ENCODE measurements at regions not wholly inside any gene's neighbourhood (a gene's known extent, or its start where the extent isn't known, plus 50 kb on each side); places are given as distances from the start of the nearest gene placed in this dataset.

DNA sequence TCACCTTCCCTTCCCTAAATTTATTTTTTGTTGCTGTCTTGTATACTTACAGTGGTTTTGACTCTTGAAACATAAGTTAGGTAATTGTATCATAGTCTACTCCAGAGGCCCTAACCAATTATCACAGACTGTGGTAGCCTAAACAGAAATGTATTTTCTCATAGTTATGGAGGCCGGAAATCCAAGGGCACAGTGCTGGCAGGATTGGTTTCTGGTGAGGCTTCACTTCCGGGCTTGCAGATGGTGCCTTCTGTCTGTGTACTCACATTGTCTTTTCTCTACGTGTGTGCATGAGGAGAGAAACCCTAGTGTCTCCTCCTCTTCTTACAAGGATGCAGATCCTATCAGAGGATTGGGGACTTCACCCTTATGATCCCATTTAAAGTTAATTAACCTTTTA lies 290.2 kb upstream of the KCNMB2 start:
- no peak for DNase-seq

DNA sequence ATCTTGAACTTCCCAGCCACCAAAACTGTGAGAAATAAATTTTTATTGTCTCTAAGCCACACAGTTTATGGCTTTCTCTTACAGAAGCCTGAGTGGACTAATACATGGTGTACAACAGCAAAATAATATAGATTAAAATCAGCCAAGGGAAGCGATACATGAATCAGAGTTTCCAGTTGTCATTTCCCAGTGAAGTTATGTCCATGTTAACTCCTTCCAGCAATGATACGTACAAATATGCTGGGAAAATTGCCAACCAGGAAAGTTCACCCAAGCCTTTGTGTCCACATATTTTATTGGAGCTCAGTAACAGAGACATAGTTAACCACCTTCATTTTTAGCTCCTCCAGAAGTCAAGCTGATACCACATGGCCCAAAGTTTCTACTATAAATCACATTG lies 280.9 kb upstream of the KCNMB2 start:
- peak; percentile 80 for DNase-seq

DNA sequence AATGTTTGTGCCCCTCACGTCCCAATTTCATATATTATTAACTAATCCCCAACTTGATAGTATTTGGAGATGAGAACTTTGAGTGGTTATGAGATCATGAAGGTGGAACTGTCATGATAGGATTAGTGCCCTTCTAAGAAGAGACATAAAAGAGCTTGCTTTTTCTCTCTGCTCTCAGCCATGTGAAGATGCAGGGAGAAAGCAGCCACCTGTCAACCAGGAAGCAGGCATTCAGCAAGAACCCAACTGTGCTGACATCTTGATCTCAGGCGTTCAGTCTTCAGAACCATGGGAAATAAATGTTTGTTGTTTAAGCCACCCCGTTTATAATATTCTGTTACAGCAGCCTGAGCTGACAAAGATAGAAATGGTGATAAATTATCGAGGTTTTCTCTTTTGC lies 278.7 kb upstream of the KCNMB2 start:
- no peak for DNase-seq

DNA sequence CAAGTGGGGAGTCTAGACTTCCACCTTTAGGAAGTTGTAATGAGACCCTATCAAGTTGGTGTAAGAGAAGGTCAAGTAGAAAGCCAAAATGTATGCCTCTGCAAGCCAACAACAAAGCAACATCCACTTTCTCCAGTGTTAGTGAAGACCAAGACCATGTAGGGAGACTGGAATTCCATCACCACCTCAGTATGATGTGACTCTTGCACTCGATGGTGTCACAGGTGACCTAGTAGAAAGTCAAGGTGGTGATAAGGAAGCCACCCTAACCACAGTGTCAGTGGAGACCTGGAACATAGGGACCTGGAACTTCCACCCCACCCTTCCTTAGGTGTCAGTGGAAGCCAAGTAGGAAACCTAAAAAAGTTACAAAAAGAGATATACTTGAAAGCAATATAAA lies 278.1 kb upstream of the KCNMB2 start:
- no peak for DNase-seq

- DNase-seq, result no peak
These were observed 276.5 kb upstream of the KCNMB2 start for GRCh38 chr3:178259703-178260102.

- no peak for DNase-seq
These were observed 275.2 kb upstream of the KCNMB2 start for GRCh38 chr3:178260887-178261565.

GRCh38 chr3:178263236-178263916 lies 272.9 kb upstream of the KCNMB2 start:
- DNase-seq, result peak; percentile 30

DNA sequence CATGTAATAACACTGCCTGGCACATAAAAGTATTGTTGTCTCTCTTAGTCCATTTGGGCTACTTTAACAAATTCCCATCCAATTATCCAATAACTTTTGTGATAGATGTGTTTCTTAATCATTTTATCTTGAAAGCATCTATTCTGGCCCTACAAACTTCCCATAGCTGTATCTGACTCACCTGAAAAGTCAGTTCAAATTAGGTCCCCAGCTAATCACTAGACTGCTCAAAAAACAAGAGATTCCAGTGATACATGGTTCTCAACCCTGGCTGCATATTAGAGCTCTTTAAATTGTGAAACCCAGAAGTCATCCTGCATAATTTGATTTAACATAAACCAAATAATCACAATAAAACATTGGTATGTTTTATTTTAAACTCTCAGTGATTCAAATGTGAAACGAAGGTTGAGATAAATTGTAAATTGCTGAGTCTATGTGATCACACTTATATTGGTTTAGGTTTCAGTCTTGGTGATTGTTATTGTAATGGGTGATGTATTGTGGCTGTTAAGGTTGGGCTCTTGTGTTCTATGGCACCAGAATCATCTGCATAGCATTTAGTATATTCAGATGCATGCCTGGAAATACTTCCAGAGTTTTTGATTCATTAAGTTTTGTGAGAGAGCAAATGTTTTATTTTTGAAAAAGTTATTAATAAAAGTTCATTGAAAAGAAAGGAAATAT lies 268.9 kb upstream of the KCNMB2 start:
- no peak for DNase-seq

DNA sequence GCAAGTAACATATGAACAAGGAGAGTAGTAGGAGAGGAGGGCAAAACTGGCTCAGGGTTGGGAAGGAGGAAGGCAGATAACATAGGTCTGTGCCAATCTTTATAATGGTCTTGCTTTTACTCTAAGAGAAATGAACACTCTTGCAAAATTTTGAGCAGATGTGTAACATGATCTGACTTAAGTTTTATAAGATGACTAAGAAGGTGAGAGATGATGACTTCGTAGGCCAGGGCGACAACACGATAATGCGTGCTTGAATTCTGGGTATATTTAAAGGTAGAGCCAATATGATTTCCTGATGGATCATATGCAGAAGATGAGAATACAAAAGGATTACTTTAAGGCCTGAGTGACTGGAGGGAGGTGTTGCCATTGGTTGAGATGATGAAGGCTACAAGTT lies 265.4 kb upstream of the KCNMB2 start:
- peak; percentile 30 for DNase-seq

- DNase-seq, result no peak
These were observed 264.4 kb upstream of the KCNMB2 start for GRCh38 chr3:178271740-178272387.

DNA sequence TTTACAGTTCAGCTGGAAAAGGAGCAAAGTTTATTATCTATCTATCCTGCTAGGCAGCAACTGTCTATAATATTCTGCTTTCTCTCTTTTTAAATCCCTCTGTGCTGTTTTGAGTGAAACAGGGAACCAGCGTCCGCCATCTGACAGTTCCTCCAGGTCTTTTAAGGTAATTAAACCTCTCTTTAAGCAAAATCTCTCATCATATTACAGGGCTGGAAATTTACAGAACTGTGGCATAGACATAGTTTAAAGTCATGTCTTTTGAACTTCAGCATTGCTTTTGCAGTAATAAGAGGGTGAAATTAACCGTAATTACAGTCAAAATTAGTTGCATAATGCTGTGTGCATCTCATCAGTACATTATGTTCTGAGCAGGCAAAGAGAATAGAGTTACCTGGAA lies 263.4 kb upstream of the KCNMB2 start:
- no peak for DNase-seq

DNA sequence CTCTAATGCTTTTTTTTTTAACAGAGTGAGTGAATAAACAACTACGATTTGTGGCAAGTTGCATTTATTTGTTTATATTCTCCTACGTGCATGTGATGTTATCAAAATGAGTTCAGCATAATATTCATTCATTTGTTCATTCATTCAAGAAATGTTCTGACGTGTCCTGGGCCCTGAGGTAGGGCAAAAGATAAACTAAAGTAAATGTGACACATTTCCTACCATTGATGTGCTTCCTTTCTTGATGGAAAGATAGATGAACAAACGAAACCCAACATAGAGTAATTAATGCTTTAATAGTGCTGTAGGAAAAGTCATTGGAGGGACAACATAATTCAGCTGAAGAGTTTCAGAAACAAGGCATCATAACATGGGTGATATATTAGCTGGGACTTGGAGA lies 261.5 kb upstream of the KCNMB2 start:
- DNase-seq, result no peak

DNA sequence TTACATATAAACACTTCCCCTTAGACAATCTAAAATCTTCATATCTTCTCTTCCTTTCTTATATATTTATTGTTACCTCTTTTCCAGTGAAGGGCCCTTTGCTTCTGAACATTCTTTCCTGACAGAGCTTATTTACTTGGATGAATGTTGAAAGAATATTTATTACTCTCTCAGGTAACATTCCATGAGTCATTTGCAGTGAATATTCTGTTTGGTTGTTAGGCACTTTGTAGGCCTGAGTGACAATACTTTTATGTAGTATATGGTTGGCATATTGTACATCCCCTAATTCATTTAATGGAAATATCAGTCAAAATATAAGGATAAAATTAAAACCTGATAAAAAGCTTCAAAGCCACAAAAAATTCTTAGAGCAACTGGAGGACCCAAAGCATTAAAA lies 260.9 kb upstream of the KCNMB2 start:
- DNase-seq, result no peak

DNA sequence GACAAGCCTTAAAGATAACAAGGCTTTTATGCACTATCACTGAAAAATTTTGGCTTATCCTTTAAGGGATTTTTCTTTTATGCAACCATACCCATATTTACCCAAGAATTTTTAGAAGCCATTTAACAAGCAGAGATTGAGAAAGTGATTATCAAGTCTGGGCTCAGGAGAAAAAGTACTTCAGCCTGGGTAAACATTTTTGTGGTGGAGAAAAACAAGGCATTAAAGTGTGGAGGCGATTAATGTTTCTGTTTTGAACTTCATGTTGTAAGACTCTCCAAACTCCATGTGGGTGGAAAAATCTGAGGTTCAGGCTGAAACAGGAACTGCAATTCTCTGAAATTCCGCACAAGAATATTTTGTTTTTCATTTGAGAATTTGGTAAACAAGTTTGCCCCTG lies 260.4 kb upstream of the KCNMB2 start:
- DNase-seq, result no peak

DNA sequence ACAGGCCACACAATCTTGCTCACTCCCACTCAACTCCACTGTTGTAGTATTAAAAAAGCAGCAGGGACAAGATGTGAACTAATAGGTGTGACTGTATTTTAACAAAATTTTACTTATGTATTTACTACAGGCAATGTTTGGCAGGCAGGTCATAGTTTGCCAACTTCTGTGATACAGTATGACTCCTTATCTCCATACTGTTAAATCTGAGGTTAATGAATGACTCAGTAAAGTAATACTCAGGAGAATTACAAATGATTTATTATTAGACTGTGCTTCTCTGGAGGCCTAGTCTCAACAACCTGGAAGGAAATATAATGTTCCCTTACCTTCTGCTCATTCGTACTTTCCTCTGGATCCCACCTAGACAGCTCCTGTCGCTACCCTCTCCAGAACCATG lies 258.6 kb upstream of the KCNMB2 start:
- peak; percentile 42 for DNase-seq

DNA sequence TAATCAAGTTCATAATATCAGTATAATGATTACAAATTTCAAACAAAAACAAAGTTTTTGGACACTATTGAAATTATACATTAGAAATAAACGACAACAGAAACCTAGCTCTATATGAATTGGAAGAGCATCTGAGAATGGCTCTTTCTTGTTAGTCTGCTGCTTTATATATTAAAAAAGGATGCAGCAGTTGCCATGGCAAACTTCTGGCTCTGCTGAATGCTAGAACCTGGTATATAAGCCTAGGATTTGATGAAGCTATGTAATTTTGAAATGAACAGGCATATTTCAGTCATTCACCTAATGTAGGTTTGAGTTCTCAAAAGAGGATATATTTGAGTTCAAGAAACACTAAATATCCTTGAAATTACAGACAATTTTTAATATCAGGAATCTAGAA lies 252.7 kb upstream of the KCNMB2 start:
- DNase-seq, result no peak

GRCh38 chr3:178284181-178284580 lies 252.1 kb upstream of the KCNMB2 start:
- no peak for DNase-seq

- DNase-seq, result no peak
These were observed 248.2 kb upstream of the KCNMB2 start for GRCh38 chr3:178288074-178288473.

GRCh38 chr3:178289544-178290160 lies 246.6 kb upstream of the KCNMB2 start:
- no peak for DNase-seq

DNA sequence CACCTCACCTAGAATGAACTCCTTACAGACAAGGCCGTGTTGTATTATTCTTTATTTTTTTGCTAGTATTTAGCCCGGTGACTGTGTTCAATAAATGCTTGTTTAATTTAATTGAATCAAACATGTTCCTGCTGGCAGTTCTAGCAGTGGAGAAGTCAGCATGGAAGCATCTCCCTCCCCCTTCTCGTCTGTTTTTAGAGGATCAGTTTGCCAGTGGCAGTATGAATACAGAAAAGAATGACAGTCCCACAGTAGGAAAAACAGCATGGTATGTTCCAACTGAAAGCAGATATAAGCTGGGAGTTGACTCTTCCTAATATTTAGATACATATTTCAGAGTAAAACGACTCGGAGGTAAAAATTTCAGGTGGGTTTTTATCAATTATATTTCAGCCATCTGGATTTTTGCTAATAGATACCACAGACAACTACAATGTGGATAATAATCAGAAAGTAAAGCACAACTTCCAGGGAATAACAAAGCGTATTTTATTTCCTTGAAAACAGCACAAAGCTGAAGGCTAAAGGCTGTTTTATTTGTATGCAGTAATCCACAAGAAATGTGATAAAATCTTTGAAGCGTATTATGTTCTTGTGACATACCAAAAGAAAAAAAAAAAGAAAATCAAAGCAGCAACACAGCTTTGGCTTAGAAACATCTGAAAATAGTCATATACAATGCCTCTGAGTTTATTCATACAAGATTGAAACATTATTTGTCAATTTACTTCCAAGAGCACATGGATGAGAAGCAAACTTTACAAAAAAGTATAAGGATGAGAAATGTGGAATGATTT lies 244.5 kb upstream of the KCNMB2 start:
- DNase-seq, result no peak

GRCh38 chr3:178295292-178295912 lies 240.8 kb upstream of the KCNMB2 start:
- DNase-seq, result peak; percentile 98

DNA sequence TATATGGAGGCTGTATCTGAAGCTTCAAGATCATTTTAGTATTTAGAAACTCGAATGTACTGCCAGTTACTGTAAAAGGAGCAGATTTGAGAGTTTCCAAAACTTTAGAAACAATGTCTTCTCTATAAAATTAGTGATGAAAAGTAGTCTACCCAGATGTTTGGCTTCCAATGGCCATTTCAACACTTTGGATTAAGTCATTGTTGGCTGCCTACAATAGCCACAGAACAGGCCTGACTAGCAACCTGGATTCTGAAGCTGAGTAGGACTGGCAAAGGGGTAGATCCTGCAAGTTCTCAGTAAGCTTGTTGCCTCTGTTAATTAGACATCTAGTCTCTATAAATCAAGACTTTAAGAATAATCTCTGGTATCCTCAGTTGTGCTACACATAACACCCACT lies 239.0 kb upstream of the KCNMB2 start:
- DNase-seq, result no peak

All from fibroblast of skin of right biceps (primary cell).